ENCODE measurements at regions not wholly inside any gene's neighbourhood (a gene's known extent, or its start where the extent isn't known, plus 50 kb on each side); places are given as distances from the start of the nearest gene placed in this dataset.

DNA sequence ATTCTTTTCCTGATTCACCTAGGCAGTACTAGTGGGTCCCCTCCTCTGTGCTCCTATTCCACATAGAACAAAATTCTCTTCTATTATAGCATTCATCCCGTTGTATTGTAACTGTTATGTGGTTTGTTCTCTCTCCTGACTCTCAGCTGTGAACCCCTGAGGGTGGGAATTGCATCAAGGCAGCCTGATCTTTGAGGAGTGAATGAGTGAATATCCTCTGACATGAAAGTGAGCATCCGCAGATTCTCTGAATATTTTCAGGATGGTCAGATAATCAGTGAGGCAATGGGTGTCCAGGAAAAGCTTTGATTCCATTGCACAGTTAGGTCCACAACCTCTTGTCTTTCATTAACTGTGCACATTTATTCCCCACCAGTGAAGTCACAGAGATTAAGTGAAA lies 67.6 kb upstream of the SLC22A23 start:
- ChIA-PET POLR2A (ENCODE audit: unreplicated experiment) (no interaction called here), CTCF (interaction anchor here (1.6 kb wide), 1 partner anchor 7 kb away, joined by 3 read pairs; no protein-coding TSS in a partner anchor)
- Histone ChIP-seq H3K4ac (ENCODE audit: low read depth, low read length) (peak overlapping the region; percentile 56), H4K5ac (ENCODE audit: low read depth, low read length) (no peak overlapping the region), H3K18ac (ENCODE audit: low read depth, low read length) (peak overlapping the region; percentile 33; the same call in 1 of the 2 replicates), H2BK120ac (ENCODE audit: low read depth, low read length) (peak overlapping the region; percentile 98), H2AK9ac (replicated peaks; ENCODE audit: low read depth, low read length, poor library complexity) (no peak overlapping the region), H2BK5ac (ENCODE audit: low read depth, low read length, poor library complexity, severe bottlenecking) (no peak overlapping the region), H2BK15ac (ENCODE audit: low read depth, low read length) (peak overlapping the region; percentile 85; the same call in 1 of the 3 replicates), H3K4me1 (ENCODE audit: control insufficient read depth, insufficient read depth, low read length) (peaks cover 17% of the 10 kb centered on the region), H3K79me1 (ENCODE audit: low read depth in 1 of 2, low read length in 2 of 2) (no peaks in the 10 kb centered on the region), H2AK5ac (ENCODE audit: low read depth, low read length) (no peak overlapping the region), H3K27me3 (ENCODE audit: control insufficient read depth, insufficient read depth, low read length) (0 out of 2 replicates have a peak, but pooled peaks cover 2% of the 10 kb centered on the region), H3K9ac (ENCODE audit: low read depth, low read length) (no peak overlapping the region), H3K9me3 (ENCODE audit: control insufficient read depth, insufficient read depth, low read length) (peaks cover 3% of the 10 kb centered on the region; the same call in 1 of the 2 replicates), H3K36me3 (ENCODE audit: control insufficient read depth, insufficient read depth, low read length) (no peaks in the 10 kb centered on the region), H3K14ac (replicated peaks; ENCODE audit: low read depth, low read length) (no peak overlapping the region), H4K20me1 (ENCODE audit: insufficient read depth, low read length) (no peaks in the 10 kb centered on the region), H3K23ac (ENCODE audit: low read depth, low read length) (no peak overlapping the region), H3K56ac (ENCODE audit: extremely low read depth, insufficient read depth, low read length) (no peak overlapping the region), H3K4me3 (ENCODE audit: insufficient read depth, low read depth, low read length) (no peak overlapping the region), H4K91ac (ENCODE audit: insufficient read depth, low read depth, low read length) (no peak overlapping the region), H3K9me1 (ENCODE audit: insufficient read depth, low read length) (peaks cover 14% of the 10 kb centered on the region), H3K27ac (ENCODE audit: insufficient read depth, low read length) (no peak overlapping the region), H2BK20ac (ENCODE audit: low read depth, low read length) (peak overlapping the region; percentile 98), H3K4me2 (ENCODE audit: low read depth, low read length) (no peak overlapping the region), H4K8ac (ENCODE audit: low read depth in 2 of 2, low read length in 2 of 2) (peak overlapping the region in 1 of 2 experiments; percentile 89; a peak in 2 of 4 replicates), H2AFZ (replicated peaks; ENCODE audit: low read length, poor library complexity) (no peak overlapping the region)
- WGBS, 2 experiments (ENCODE audit: extremely low coverage in 2 of 2, insufficient read length in 1 of 2): no CpG with 5 or more reads among the region's 2 CpGs
- dilution Hi-C loops (cut with HindIII; ENCODE audit: low sequenced_read_pairs, unreplicated experiment) (no loop called here), in situ Hi-C loops (cut with MboI; ENCODE audit: low sequenced_read_pairs) (no loop called here), intact Hi-C loops (cut with micrococcal nuclease) (loop anchor here (5.0 kb wide), 1 partner anchor 242 kb away; no protein-coding TSS in a partner anchor)
- TF ChIP-seq, protein P1, sequence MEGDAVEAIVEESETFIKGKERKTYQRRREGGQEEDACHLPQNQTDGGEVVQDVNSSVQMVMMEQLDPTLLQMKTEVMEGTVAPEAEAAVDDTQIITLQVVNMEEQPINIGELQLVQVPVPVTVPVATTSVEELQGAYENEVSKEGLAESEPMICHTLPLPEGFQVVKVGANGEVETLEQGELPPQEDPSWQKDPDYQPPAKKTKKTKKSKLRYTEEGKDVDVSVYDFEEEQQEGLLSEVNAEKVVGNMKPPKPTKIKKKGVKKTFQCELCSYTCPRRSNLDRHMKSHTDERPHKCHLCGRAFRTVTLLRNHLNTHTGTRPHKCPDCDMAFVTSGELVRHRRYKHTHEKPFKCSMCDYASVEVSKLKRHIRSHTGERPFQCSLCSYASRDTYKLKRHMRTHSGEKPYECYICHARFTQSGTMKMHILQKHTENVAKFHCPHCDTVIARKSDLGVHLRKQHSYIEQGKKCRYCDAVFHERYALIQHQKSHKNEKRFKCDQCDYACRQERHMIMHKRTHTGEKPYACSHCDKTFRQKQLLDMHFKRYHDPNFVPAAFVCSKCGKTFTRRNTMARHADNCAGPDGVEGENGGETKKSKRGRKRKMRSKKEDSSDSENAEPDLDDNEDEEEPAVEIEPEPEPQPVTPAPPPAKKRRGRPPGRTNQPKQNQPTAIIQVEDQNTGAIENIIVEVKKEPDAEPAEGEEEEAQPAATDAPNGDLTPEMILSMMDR (conservative IDR thresholded peaks at IDR 0.05; ENCODE audit: low read depth, low read length): no peak
- no peak for TF ChIP-seq MAFK (IDR thresholded peaks at IDR 0.05; ENCODE audit: low read depth, low read length)
- TF ChIP-seq RFX5 (IDR thresholded peaks at IDR 0.05; ENCODE audit: low read depth, low read length): no peak
- TF ChIP-seq CHD1 (IDR thresholded peaks at IDR 0.05; ENCODE audit: low read depth, low read length): no peak
- no peak for TF ChIP-seq SMC3 (IDR thresholded peaks at IDR 0.05; ENCODE audit: low read depth, low read length)
- no peak for TF ChIP-seq BHLHE40 (IDR thresholded peaks at IDR 0.05; ENCODE audit: low read depth, low read length)
- TF ChIP-seq POLR2A (IDR thresholded peaks at IDR 0.05; ENCODE audit: low read depth, low read length): no peak
- TF ChIP-seq FOS (IDR thresholded peaks at IDR 0.05; ENCODE audit: low read depth, low read length): no peak
- TF ChIP-seq MXI1 (IDR thresholded peaks at IDR 0.05; ENCODE audit: borderline replicate concordance, low read depth, low read length): no peak
- TF ChIP-seq RAD21 (IDR thresholded peaks at IDR 0.05; ENCODE audit: low read length): no peak
- no peak for TF ChIP-seq CEBPB (IDR thresholded peaks at IDR 0.05; ENCODE audit: low read depth, low read length)
- no peak for TF ChIP-seq MAZ (IDR thresholded peaks at IDR 0.05; ENCODE audit: borderline replicate concordance, low read depth, low read length)
- TF ChIP-seq NFE2L2 (IDR thresholded peaks at IDR 0.05; ENCODE audit: low read depth, low read length): no peak
- TF ChIP-seq RCOR1 (IDR thresholded peaks at IDR 0.05; ENCODE audit: insufficient replicate concordance, low read length): no peak
- no peak for TF ChIP-seq ELK1 (IDR thresholded peaks at IDR 0.05; ENCODE audit: borderline replicate concordance, low read depth, low read length)
- TF ChIP-seq, protein P2, sequence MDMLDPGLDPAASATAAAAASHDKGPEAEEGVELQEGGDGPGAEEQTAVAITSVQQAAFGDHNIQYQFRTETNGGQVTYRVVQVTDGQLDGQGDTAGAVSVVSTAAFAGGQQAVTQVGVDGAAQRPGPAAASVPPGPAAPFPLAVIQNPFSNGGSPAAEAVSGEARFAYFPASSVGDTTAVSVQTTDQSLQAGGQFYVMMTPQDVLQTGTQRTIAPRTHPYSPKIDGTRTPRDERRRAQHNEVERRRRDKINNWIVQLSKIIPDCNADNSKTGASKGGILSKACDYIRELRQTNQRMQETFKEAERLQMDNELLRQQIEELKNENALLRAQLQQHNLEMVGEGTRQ (IDR thresholded peaks at IDR 0.05; ENCODE audit: low read depth, low read length): no peak
- no TSS peak for BruUV-seq (replicated peaks)
- no peak for ATAC-seq (ENCODE audit: low read depth)
- DNase-seq: no peak
